ENCODE measurements at regions not wholly inside any gene's neighbourhood (a gene's known extent, or its start where the extent isn't known, plus 50 kb on each side); places are given as distances from the start of the nearest gene placed in this dataset.

DNA sequence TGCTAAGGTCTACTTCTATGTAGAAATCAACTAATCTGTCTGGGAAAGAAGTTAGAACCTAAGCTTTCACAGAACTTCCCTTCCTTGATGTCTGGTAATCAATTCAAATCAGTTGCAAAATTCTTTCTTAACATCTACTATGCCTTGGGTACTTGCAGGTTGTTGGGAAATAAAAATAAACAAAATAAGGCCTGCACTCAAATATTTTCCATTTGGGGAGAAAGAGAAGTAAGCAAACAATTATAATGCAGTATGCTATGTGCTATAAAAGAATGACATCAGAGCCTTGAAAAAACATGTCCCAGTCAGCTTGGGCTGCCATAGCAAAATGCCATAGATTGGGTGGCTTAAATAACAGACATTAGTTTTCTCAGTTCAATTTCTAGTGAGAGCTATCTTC lies 425.9 kb upstream of the DCN start:
- DNase-seq: no peak

DNA sequence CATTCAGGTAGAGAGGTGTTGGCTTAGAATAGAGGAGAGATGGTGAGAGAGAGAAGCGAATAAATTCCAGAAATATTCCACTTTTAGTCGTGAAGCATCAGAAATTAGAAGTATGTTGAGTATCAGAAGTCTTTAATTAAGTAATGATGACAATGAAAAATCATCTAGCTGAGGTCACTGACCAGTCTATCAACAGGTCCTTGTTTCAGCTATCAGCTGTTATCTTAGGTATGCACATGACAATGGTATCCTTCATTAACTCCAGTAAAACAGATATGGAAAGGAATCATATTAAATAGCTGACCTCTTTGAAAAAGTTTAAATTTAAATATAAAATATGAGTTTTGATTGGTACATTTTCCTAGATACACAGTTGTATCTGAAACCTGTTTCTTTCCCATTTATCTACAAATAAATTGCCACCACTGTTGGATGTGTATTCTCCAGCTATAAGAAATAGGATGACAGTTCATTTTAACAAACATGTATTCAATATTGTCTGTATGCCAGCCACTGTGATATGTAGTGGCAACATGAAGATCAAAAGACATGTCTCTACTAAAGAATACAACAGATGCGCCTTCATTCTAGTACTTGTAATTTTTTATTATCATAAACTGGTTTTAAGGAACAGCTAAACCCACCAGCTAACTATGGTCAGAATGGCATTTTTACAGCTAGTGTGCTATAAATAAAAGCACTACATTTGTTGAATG lies 424.2 kb upstream of the DCN start:
- no peak for DNase-seq

DNA sequence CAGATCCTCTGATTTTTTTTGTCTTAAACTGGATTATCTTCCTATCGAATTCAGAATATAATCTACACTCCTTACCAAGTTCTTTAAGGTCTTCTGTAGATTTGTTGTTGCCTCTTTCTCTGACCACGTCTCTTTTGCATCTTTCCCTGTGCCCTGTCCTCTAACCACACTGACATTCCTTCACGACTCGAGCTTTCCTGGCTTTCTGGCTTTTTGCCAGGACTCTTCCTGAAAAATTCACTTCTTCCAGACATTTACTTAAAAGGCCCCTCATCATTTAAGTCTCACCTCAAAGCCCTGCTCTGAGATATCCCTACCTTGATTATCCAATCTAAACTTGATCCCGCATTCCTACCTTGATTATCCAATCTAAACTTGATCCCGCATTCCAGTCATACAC lies 422.3 kb upstream of the DCN start:
- no peak for DNase-seq

DNA sequence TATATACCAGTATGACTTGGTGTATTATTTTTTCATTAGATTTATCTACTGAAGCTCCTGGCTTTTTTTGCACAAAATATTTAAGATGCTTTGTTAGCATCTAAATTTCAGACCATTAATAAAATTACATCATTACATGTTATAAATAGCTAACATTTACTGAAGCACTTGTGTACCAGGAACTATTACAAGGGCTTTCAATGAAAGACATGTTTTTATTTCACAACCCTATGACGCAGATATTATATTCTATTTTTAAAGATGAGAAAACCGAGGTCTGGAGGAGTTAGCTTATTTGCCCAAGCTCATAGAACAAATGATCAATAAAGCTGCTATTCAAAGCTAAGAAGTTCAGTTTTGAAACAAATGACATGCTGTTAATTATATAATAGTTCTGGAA lies 420.4 kb upstream of the DCN start:
- DNase-seq: no peak

DNA sequence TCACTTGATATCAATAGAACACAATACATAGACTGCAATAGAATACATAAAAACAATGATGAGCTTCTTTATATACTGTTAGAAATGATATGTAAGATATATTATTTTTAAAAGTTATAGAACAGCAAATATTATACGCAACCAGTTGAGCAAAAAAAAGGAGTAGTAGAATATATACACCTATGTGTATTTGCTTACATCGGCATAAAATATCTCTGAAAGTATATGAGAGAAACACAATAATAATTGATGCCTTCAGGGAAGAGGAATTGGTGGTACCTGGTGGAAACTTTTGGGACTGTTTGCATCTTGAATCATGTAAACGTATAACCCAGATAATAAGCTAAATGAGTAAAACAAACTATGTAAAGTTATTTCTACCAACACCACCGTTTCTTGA lies 418.4 kb upstream of the DCN start:
- no peak for DNase-seq

DNA sequence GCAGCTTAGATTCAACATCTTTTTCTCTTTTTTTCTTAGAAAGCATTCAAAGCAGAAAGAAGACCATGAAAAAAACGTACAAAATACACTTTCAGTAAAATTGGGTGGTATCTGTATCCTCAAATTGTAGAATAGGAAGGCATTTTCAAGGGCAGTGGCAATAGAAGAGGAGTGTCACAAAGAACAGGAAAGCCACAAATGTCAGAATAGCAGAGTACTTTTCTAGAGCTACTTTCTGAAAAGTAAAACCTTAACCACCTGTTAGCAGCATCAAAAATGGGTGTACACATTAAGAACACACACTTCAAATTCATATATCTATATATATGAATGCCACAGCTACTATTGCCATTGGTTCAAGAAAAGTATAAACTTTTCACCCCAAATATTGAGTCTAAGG lies 412.1 kb upstream of the DCN start:
- no peak for DNase-seq

DNA sequence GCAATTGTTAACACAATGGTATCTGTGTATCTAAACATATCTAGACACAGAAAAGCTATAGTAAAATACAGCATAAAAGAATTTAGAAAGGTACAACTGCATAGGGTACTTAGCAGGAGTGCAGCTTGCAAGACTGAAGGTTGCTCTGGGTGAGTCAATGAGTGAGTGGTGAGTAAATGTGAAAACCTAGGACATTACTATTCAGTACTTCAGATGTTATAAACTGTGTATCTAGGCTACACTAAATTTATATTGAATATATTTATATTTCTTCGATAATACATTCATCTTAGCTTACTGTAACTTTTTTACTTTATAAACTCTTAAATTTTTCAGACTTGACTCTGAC lies 409.0 kb upstream of the DCN start:
- DNase-seq: no peak

DNA sequence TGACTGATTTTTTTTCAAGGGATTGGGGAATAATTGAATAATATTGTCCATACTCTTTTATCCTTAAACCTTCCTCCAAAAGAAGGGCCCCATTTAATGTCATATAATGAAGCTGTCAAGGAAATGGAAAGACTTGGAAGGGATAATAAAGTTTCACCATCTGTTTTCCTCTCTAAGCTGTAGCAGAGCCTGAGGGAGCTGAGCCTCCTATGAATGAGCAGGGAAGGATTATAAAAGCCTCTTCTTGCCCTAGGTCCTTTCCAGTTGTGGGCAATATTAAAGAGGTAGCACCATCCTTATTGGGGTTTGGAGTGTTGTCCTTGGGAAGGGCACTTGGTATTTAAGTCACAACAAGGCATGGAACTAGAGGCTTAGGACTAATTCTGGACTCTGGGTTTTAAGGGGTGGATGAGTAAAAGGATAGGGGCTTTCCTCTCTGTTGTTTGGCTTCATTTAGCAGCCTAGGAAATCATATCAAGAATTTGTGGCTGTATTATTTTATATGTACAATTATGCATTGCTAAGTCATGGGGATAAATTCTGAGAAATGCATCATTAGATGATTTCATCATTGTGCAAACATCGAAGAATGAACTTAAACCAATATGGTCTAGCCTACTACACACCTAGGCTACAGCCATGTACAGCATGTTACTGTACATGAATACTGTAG lies 408.5 kb upstream of the DCN start:
- no peak for DNase-seq

DNA sequence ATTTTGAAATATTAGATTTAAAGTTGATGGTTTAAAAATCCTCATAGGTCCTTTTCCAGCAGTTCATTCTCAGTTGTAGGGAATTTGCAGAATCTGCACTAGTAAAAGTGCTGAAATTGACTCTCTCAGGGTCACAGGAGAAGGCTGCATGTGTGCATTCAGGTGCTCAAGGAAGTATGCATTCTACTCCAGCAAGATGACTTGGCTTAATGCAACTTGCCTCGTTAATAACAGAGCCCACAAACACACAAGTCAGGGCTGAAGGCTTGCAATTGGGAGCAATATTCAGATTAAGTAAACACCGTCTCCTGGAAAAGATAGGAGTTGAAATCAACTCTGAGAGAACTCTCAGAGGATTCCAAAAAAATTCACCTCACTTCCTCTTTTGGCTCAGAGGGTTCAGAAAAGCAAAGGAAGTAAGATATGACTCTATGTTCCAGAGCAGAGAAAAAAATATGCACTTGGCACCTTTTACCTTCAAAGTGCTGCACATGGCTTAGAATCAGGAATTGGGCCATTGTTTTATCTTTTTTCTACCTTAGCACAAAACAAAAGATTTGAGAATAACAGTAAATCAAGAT lies 406.3 kb upstream of the DCN start:
- no peak for DNase-seq

DNA sequence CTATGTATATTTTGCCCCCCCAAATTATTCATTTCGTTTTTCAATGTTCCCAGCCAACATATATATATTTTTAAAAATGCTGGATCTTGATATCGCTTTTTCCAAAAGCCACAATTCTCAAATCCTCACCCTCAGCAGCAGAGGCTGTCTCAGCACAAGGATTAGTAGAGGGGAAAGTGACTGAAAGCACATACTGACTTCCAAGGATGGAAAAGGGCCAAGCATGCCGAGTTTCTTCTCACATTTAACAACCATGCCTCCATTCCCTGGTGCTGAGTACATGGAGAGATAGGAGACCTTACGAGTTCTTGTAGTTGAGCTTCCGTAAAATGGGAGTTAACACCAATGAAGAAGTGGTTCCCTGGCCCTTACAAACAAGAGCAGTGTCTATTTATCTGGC lies 403.4 kb upstream of the DCN start:
- DNase-seq: no peak

DNA sequence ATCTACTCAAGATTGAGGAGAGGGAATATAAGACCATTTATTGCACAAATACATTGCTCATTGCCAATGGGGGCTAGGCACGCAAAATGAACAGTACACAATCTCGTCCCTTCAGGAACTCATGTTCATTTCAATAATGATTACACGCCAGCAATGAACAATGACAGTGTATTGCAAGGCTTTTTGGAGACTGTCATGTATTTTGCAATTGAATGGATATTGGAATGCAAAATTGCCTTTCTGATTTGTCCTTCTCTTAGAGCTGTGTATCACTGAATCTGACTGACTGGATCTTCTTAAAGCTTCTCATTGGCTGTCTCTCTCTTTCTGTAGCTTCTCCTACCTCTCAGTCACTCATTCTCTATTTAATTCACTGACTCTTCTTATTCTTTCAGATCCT lies 400.2 kb upstream of the DCN start:
- no peak for DNase-seq

DNA sequence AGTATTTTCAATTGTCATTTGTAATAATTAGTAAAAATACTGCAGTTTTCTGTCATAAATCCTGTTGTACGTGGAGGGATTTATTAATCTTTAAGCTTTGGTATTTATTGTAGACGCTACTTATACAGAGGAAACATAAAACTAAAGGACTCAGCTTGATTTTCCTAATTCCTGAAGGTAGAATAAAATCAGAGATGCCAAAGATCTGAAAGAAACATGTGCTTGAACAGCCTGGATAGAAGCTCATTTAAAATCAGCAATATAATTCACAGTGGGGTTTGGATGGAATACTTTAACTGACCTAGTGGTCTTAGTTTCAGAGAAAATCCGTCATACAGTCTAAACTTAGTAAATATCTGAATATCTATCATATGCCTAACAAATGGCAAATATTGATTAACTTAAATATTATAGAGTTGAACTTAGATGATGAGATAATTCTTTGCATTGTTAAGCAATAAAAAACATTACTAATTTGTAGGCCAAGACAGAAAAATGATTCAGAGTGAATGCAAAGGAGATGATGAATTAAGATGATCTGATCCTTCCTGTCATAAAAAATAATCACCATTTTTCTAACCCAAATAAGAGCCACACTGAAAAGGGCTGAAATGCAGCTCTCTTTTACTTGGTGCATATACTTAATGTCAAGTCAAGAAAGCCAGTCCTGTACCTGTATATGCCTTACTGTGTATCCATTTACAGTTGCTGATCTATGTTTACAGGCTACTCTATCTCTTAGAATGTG lies 397.1 kb upstream of the DCN start:
- no peak for DNase-seq

DNA sequence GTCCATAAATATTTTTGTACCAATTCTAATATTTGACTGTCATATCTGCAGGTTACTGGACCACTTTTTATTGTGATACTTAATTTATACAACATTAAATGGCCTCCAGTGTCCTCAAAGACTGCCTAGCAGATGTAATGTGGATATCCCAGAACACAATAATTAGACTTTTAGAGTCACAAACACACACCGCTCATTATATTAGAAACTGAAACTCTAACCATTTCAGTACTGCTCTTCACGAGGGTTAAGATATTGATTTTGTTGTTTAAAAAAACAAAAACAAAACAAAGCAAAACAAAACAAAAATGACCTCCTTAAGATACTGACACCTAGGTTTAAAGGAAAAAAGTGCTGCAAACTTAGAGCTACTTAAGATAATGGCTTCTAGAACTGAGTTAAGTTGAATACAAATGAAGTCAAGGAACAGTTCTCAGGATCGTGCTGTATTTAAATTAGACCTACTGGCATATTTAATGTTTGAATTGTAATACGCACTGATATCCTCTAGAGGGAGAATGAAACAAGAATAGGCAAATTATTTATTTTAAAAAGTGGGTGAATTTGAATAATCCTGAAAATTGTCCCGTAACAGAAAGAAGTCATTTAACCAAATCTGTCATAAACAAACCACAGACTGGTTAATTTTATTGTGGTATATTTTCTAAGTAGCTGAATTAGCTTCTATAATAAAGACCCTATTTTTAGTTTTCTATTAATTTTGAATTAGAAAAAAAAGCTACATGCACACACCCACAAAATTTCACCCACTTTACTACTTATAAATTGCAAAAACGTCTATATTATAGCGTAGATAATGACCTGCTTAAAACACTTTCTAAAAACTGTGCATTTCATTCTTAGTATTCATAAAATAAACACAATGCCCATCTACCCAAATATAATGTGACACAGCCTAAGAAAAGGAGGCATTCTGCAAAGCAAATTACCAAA lies 395.2 kb upstream of the DCN start:
- peak; percentile 7 for DNase-seq

DNA sequence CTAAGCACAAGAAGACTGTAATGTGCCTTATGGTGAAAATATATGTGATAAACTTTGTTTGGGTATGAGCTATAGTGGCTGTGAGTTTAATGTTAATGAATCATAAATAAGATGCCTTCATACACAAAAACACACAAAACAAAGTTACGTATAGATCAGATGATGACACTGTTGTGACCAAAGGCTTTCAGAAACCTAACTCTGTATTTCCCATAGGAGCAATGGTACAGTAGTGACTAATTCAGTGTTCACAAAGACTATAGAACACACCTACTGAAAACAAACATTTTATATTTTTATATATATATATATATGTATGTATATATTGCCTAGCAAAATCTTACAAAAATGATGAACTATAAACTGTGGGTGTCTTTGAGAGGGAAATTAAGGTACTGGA lies 393.8 kb upstream of the DCN start:
- DNase-seq: no peak

DNA sequence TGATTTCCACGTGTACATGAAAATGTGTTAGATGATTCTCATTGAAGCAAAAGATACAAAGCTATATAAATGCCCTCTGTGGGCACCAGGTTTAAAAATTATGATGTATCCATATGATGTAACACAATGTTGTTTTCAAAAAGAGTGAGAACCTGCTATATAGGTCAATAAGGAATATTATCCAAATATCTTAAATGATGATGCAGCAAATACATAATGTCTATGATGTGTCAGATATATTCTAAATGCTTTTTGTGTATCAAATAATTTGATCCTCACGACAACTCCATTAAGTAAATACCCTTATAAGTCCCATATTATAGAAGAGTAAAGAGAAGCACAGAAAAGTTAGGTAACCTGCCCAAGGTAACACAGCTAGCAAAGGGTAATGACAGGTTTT lies 393.0 kb upstream of the DCN start:
- no peak for DNase-seq

DNA sequence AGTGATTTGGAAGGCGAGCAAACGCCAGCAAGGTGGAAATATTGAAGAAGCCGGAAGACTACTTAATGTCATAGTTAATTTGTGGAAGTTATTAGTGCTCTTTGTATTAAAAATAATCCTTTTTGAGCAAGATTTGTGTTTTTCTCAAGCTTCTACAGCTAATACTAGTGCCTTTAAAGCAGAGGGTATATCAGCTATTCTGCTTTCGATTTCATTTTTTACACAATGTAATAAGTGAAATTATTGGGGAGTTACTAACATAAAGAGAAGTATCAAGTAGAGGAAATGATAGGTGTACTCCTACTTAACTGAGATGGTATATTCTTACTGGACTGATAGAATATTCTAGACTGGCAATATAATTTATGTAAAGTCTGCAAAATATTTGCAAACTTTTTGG lies 392.4 kb upstream of the DCN start:
- DNase-seq: no peak

DNA sequence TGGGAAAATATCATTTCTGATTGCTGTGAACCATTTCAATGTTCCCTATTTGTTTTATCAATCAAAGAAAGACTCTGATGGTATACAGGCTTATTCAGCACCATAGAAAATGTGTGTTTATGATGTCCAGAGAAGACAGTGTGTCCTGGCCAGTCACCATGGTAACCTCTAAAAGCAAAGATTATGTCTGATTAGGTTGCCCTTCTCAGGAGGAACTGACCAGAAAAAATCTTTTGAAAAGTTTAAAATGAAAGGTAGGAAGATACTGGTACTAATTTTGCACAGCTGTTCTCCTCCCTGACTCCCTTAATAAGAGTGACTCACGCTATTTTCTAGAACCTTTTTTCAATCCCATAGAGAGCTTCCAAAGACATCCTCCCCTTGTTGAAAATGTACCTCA lies 391.8 kb upstream of the DCN start:
- DNase-seq: no peak

DNA sequence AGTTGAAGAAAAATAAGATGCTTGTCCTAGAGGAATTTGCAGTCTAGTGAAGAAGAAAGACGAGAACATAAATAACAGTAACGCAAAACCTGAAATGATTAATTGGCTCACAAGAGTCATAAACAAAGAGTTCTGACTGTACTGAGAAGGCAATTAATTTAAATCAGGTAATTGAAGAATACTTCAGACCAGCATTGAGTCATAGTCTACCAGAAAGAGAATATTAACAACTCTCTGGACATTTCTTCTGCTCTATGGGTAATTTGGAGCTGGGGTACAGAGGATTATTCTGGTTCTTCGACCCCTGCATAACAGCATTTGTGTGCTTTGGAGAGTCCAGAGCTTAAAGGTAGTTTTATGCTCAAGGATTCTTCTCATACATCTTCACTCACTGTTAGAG lies 390.3 kb upstream of the DCN start:
- DNase-seq: no peak

DNA sequence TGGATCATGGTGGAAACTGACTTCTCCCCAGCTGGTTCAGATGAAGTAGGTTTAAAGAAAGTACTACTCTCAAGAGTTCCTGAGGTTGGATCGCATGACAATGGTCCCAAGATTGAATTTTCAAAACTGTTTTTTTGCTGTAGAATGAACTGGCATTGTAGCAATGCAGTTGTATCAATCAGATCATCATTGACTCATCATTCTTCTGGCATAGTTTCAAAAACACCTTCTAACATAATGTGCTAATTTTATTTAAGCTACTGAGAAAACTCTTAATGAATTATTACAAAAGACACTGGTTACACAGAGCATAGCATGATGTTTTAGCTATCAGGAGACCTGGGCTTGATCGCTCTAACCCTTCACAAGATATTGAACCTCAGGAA lies 384.5 kb upstream of the DCN start:
- DNase-seq: no peak

DNA sequence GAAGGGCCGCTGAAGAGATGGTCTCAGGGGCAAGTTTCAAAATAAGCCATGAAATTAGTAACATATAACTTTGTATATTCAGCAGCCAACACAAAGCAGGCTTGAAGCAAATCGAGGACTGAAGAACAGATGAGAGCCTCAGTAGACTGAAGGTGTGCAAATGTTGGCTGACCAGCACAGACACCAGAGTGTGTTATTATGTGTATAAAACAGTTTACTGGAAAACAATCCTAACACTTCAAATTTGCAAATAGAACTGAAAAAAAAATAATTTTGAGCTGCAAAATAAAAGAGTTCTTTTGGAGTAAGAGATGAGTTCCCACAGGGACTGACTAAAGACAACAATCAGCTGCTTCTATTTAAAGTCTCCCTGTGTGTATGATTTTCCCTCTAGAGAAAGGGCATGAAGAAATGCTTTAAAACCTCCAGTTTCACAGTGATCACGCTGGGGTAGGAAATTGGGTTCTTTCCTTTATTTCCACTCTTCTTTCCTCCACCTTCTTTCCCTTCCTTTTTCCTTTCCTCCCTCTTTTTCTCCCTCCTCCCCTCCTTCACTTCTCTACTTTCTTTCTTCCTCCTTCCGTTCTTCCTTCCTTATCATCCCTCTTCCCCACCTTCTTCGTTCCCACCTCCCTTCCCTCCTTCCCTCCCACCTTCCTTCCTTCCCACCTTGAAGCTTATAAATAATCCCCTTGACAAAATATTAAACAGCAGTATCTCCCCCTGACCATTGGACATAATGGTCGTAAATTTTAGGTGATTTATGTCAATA lies 383.9 kb upstream of the DCN start:
- DNase-seq: no peak

DNA sequence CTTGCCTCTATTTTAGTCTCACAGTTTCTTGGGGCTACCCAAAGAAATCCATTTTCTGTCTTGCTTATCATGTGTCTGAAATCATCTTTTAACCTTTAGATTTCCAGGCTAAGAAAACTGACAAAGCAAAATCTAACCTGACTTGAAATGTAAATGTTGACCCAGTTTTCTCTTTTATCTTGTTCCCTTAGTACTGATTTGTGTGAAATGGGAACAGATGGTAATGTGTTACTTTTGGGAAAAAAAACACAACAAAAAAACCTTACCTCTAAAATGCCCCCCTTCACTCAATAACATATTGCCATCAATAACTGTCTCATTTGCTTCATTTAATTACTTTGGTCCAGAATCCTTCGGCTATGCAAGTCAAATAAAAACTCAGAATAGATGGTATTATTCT lies 383.2 kb upstream of the DCN start:
- no peak for DNase-seq

DNA sequence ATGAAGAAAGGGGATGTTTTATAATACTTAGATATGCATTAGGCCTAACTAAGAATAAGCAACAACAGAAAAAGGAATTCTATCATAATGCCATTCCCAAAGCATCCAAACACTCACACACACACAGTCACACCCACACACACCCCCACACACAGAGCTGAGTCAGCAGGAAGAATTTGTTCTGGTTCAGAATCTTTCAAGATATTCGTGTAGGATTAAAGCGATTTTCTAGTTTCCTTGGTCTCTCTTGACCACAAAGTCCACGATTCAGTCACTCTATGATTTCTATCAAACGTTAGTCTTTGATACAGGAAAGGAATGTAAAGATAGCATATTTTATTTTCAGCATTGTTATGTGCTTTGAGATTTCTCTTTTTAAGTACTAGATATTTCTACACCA lies 382.6 kb upstream of the DCN start:
- DNase-seq: no peak

Data from NCI-H1105 (cell line).